22Rv1 (cell line): ENCODE measurements at regions not wholly inside any gene's neighbourhood (a gene's known extent, or its start where the extent isn't known, plus 50 kb on each side); places are given as distances from the start of the nearest gene placed in this dataset.

ENCODE experiments used
- H3K27ac ChIP-seq: fragments of 450-650 bp; 2 replicates; pipeline ENCODE4 v1.5.1; 2017
- ZFX ChIP-seq: fragments of 450-650 bp; IDR thresholded peaks from 2 replicates; pipeline ENCODE4 v1.6.1; 2017; ENCODE audit warnings: antibody characterized with exemption, borderline replicate concordance
- TF ChIP-seq, protein P1 (sequence below): fragments of 450-650 bp; IDR thresholded peaks from 2 replicates; pipeline ENCODE4 v1.5.1; 2017; ENCODE audit warnings: mild to moderate bottlenecking

GRCh38 chr6:44006123-44006871 is 121.0 kb downstream of the MRPL14 start:
- TF ChIP-seq, protein P1, sequence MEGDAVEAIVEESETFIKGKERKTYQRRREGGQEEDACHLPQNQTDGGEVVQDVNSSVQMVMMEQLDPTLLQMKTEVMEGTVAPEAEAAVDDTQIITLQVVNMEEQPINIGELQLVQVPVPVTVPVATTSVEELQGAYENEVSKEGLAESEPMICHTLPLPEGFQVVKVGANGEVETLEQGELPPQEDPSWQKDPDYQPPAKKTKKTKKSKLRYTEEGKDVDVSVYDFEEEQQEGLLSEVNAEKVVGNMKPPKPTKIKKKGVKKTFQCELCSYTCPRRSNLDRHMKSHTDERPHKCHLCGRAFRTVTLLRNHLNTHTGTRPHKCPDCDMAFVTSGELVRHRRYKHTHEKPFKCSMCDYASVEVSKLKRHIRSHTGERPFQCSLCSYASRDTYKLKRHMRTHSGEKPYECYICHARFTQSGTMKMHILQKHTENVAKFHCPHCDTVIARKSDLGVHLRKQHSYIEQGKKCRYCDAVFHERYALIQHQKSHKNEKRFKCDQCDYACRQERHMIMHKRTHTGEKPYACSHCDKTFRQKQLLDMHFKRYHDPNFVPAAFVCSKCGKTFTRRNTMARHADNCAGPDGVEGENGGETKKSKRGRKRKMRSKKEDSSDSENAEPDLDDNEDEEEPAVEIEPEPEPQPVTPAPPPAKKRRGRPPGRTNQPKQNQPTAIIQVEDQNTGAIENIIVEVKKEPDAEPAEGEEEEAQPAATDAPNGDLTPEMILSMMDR: no peak
- TF ChIP-seq ZFX: no peak
- no peak overlapping the region for H3K27ac ChIP-seq

DNA sequence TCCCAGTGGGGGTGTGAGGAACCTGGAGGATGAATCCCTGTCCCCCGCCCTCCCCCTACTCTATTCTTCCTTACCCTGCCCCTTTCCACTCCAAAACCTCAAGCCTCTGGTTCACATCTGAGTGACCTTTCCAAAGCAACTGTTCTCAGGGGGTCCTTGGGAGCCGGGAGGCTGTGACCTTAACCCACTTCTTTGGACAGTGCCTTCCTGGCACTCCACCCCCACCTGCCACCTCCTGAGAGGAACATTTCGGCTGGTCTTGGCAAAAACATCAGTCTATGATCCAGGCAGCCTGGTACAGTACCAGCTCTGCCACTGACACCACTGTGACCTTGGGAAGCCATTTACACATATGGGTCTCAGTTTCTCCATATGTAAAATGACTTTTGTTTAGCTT is 121.7 kb downstream of the MRPL14 start:
- no peak overlapping the region for H3K27ac ChIP-seq
- TF ChIP-seq, protein P1: no peak
- no peak for TF ChIP-seq ZFX

GRCh38 chr6:44004625-44005506 is 122.4 kb downstream of the MRPL14 start:
- TF ChIP-seq, protein P1: peak; percentile 31
- no peak for TF ChIP-seq ZFX
- H3K27ac ChIP-seq: no peak overlapping the region

GRCh38 chr6:44004136-44004535 is 123.1 kb downstream of the MRPL14 start:
- H3K27ac ChIP-seq: no peak overlapping the region
- no peak for TF ChIP-seq ZFX
- TF ChIP-seq, protein P1: no peak

- TF ChIP-seq ZFX: no peak
- TF ChIP-seq, protein P1: no peak
- no peak overlapping the region for H3K27ac ChIP-seq
These were observed 123.7 kb downstream of the MRPL14 start for GRCh38 chr6:44003345-44004061.

- H3K27ac ChIP-seq: no peak overlapping the region
- TF ChIP-seq, protein P1: no peak
- TF ChIP-seq ZFX: no peak
These were observed 124.5 kb downstream of the MRPL14 start for GRCh38 chr6:44002593-44003344.
